T-helper 9 cell (primary cell): ENCODE measurements at regions not wholly inside any gene's neighbourhood (a gene's known extent, or its start where the extent isn't known, plus 50 kb on each side); places are given as distances from the start of the nearest gene placed in this dataset.

ENCODE experiments used
- DNase-seq: peaks from one replicate; pipeline ENCODE4 v3.0.0-alpha.2; 2020

- no peak for DNase-seq
Measured at GRCh38 chrX:57848857-57849256, 61.4 kb downstream of the ZXDA start.

- no peak for DNase-seq
Measured at GRCh38 chrX:57822818-57823217, 87.4 kb downstream of the ZXDA start.

- DNase-seq, result no peak
Measured at GRCh38 chrX:57822398-57822797, 87.9 kb downstream of the ZXDA start.

- DNase-seq, result peak; percentile 11
Measured at GRCh38 chrX:57821703-57822387, 88.4 kb downstream of the ZXDA start.

GRCh38 chrX:57817302-57817701 is 93.0 kb downstream of the ZXDA start:
- no peak for DNase-seq

GRCh38 chrX:57772637-57773036 is 92.6 kb upstream of the NLRP2B start:
- DNase-seq, result no peak

- DNase-seq, result no peak
Measured at GRCh38 chrX:57771689-57772088, 91.6 kb upstream of the NLRP2B start.

- DNase-seq, result no peak
Measured at GRCh38 chrX:57752866-57753265, 72.8 kb upstream of the NLRP2B start.

GRCh38 chrX:57741107-57741506 is 61.0 kb upstream of the NLRP2B start:
- no peak for DNase-seq

GRCh38 chrX:57737881-57738280 is 57.8 kb upstream of the NLRP2B start:
- DNase-seq, result no peak
